Upper lobe of left lung (tissue), 4 donors: ENCODE measurements at regions not wholly inside any gene's neighbourhood (a gene's known extent, or its start where the extent isn't known, plus 50 kb on each side); places are given as distances from the start of the nearest gene placed in this dataset.

Source experiments
- CTCF ChIP-seq, 6 experiments: fragments of 450-650 bp in 4 of 6; fragments of 200-600 bp in 2 of 6; sonication (generic) in 2 of 6; IDR thresholded peaks; one replicate each; pipeline ENCODE4 v1.5.1; 2016 to 2019; ENCODE audit warnings: antibody characterized with exemption in 6 of 6
- POLR2AphosphoS5 ChIP-seq, 2 donors: sonication (generic); formaldehyde crosslinking; IDR thresholded peaks; one replicate each; pipeline ENCODE4 v1.5.1; 2017; ENCODE audit warnings: antibody characterized with exemption in 2 of 2

GRCh38 chr1:112805155-112805853 is 90.2 kb upstream of the PPM1J start:
- no peak for TF ChIP-seq POLR2AphosphoS5 (IDR thresholded peaks at IDR 0.05)
- no peak for TF ChIP-seq CTCF (IDR thresholded peaks at IDR 0.05)
